ENCODE measurements at regions not wholly inside any gene's neighbourhood (a gene's known extent, or its start where the extent isn't known, plus 50 kb on each side); places are given as distances from the start of the nearest gene placed in this dataset.

DNA sequence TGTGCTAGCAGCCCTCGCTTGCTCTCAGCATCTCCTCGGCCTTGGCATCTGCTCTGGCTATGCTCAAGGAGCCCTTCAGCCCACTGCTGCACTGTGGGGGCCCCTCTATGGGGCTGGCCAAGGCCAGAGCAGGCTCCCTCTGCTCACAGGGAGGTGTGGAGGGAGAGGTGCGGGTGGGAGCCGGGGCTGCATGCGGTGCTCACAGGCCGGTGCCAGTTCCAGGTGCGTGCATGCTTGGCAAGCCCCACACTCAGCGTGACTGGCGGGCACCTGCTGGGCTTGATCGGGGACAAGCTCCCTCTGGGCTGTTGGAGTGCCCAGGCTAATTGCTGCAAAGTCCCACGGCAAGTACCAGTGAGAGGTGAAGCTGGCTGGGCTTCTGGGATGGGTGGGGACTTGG lies 170.5 kb downstream of the TRIM36 start:
- TF ChIP-seq, protein P1, sequence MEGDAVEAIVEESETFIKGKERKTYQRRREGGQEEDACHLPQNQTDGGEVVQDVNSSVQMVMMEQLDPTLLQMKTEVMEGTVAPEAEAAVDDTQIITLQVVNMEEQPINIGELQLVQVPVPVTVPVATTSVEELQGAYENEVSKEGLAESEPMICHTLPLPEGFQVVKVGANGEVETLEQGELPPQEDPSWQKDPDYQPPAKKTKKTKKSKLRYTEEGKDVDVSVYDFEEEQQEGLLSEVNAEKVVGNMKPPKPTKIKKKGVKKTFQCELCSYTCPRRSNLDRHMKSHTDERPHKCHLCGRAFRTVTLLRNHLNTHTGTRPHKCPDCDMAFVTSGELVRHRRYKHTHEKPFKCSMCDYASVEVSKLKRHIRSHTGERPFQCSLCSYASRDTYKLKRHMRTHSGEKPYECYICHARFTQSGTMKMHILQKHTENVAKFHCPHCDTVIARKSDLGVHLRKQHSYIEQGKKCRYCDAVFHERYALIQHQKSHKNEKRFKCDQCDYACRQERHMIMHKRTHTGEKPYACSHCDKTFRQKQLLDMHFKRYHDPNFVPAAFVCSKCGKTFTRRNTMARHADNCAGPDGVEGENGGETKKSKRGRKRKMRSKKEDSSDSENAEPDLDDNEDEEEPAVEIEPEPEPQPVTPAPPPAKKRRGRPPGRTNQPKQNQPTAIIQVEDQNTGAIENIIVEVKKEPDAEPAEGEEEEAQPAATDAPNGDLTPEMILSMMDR (IDR thresholded peaks at IDR 0.05), result no peak
- TF ChIP-seq POLR2A (IDR thresholded peaks at IDR 0.05), result no peak
